H9 (cell line): ENCODE measurements at regions not wholly inside any gene's neighbourhood (a gene's known extent, or its start where the extent isn't known, plus 50 kb on each side); places are given as distances from the start of the nearest gene placed in this dataset.

Source experiments
- DNase-seq: peaks from one replicate; pipeline ENCODE4 v3.0.0-alpha.2; 2017
- H2AFZ ChIP-seq: one replicate; pipeline ENCODE4 v1.6.1; 2013; ENCODE audit warnings: mild to moderate bottlenecking, low read length, control low read depth, moderate library complexity
- H2AK5ac ChIP-seq: 2 replicates; pipeline ENCODE4 v1.6.1; 2013; ENCODE audit warnings: low read length, control low read depth, mixed read lengths; ENCODE audit not compliant: insufficient read length
- H2BK120ac ChIP-seq: one replicate; pipeline ENCODE4 v1.6.1; 2013; ENCODE audit warnings: low read depth, mild to moderate bottlenecking, low read length, control low read depth, inconsistent platforms; ENCODE audit not compliant: poor library complexity, severe bottlenecking
- H2BK12ac ChIP-seq: 2 replicates; pipeline ENCODE4 v1.6.1; 2013; ENCODE audit warnings: low read length, control low read depth, mixed read lengths, low read depth; ENCODE audit not compliant: insufficient read length
- H2BK15ac ChIP-seq: 2 replicates; pipeline ENCODE4 v1.6.1; 2013; ENCODE audit warnings: low read depth, low read length, control low read depth
- H2BK20ac ChIP-seq: one replicate; pipeline ENCODE4 v1.6.1; 2013; ENCODE audit warnings: low read depth, mild to moderate bottlenecking, low read length, control low read depth, inconsistent platforms; ENCODE audit not compliant: poor library complexity, severe bottlenecking
- H2BK5ac ChIP-seq: 2 replicates; pipeline ENCODE4 v1.6.1; 2013; ENCODE audit warnings: low read length, control low read depth, mixed read lengths; ENCODE audit not compliant: insufficient read length
- H3K14ac ChIP-seq: 2 replicates; pipeline ENCODE4 v1.6.1; 2013; ENCODE audit warnings: low read length, control low read depth; ENCODE audit not compliant: insufficient read depth
- H3K18ac ChIP-seq: 2 replicates; pipeline ENCODE4 v1.6.1; 2013; ENCODE audit warnings: low read depth, mild to moderate bottlenecking, mixed read lengths, low read length, control low read depth; ENCODE audit not compliant: insufficient read length
- H3K23ac ChIP-seq: 2 replicates; pipeline ENCODE4 v1.6.1; 2013; ENCODE audit warnings: low read length, control low read depth, mixed read lengths, low read depth; ENCODE audit not compliant: insufficient read length
- H3K23me2 ChIP-seq: 2 replicates; pipeline ENCODE4 v1.6.1; 2013; ENCODE audit warnings: low read depth, mild to moderate bottlenecking, mixed read lengths, low read length, control low read depth; ENCODE audit not compliant: insufficient read length, poor library complexity, severe bottlenecking
- H3K27ac ChIP-seq: 2 replicates; pipeline ENCODE4 v1.5.1; 2013; ENCODE audit warnings: low read length, control low read depth, mixed read lengths, low read depth; ENCODE audit not compliant: insufficient read length
- H3K27me3 ChIP-seq: 2 replicates; pipeline ENCODE4 v1.6.1; 2013; ENCODE audit warnings: low read length, control low read depth, inconsistent platforms; ENCODE audit not compliant: insufficient read depth
- H3K4ac ChIP-seq: 2 replicates; pipeline ENCODE4 v1.6.1; 2013; ENCODE audit warnings: low read depth, mild to moderate bottlenecking, control low read depth, inconsistent platforms, low read length, moderate library complexity
- H3K4me1 ChIP-seq: 2 replicates; pipeline ENCODE4 v1.6.1; 2013; ENCODE audit warnings: low read length, control low read depth, inconsistent platforms; ENCODE audit not compliant: insufficient read depth
- H3K4me2 ChIP-seq: 2 replicates; pipeline ENCODE4 v1.6.1; 2013; ENCODE audit warnings: low read length, control low read depth, mixed read lengths; ENCODE audit not compliant: insufficient read length, insufficient read depth
- H3K56ac ChIP-seq: 2 replicates; pipeline ENCODE4 v1.6.1; 2013; ENCODE audit warnings: low read depth, mild to moderate bottlenecking, mixed read lengths, low read length, control low read depth; ENCODE audit not compliant: insufficient read length
- H3K79me1 ChIP-seq: 2 replicates; pipeline ENCODE4 v1.6.1; 2013; ENCODE audit warnings: low read depth, mild to moderate bottlenecking, moderate library complexity, low read length, control low read depth, inconsistent platforms; ENCODE audit not compliant: insufficient read depth, poor library complexity, severe bottlenecking
- H3K79me2 ChIP-seq: 2 replicates; pipeline ENCODE4 v1.6.1; 2013; ENCODE audit warnings: low read length, control low read depth, inconsistent platforms; ENCODE audit not compliant: insufficient read depth
- H3K9ac ChIP-seq: 2 replicates; pipeline ENCODE4 v1.6.1; 2013; ENCODE audit warnings: low read length, control low read depth, mixed read lengths; ENCODE audit not compliant: insufficient read length; ENCODE audit errors: extremely low read depth
- H3K9me3 ChIP-seq: one replicate; pipeline ENCODE4 v1.6.1; 2013; ENCODE audit warnings: low read depth, low read length, inconsistent platforms; ENCODE audit not compliant: control insufficient read depth
- H3T11ph ChIP-seq: one replicate; pipeline ENCODE4 v1.6.1; 2013; ENCODE audit warnings: mild to moderate bottlenecking, low read length, control low read depth, inconsistent platforms
- H4K20me1 ChIP-seq: one replicate; pipeline ENCODE4 v1.6.1; 2013; ENCODE audit not compliant: control insufficient read depth, insufficient read length, insufficient read depth
- H4K5ac ChIP-seq: 2 replicates; pipeline ENCODE4 v1.6.1; 2013; ENCODE audit warnings: low read depth, mild to moderate bottlenecking, mixed read lengths, low read length, control low read depth; ENCODE audit not compliant: insufficient read length
- H4K8ac ChIP-seq: replicated peaks from 2 replicates; pipeline ENCODE4 v1.6.1; 2013; ENCODE audit warnings: low read length, control low read depth, mixed read lengths, low read depth; ENCODE audit not compliant: insufficient read length
- H4K91ac ChIP-seq: 2 replicates; pipeline ENCODE4 v1.6.1; 2013; ENCODE audit warnings: low read depth, mild to moderate bottlenecking, moderate library complexity, mixed read lengths, low read length, control low read depth; ENCODE audit not compliant: insufficient read length
- H3K27ac Mint-ChIP-seq, 3 experiments: 2 replicates in 2 of 3; 3 replicates in 1 of 3; pipeline ENCODE4 v1.8.0; 2020 to 2021; ENCODE audit warnings: mixed read lengths in 3 of 3, mild to moderate bottlenecking in 1 of 3, moderate library complexity in 1 of 3
- H3K27me3 Mint-ChIP-seq: 2 replicates; pipeline ENCODE4 v1.8.0; 2021; ENCODE audit warnings: low read depth, mild to moderate bottlenecking, moderate library complexity, mixed read lengths
- H3K36me3 Mint-ChIP-seq, 3 experiments: 2 replicates in 2 of 3; 3 replicates in 1 of 3; pipeline ENCODE4 v1.8.0; 2020 to 2021; ENCODE audit warnings: low read depth in 3 of 3, mixed read lengths in 3 of 3; ENCODE audit not compliant: insufficient read depth in 1 of 3
- H3K4me1 Mint-ChIP-seq, 2 experiments: 2 replicates each; pipeline ENCODE4 v1.8.0; 2020; ENCODE audit warnings: mixed read lengths in 2 of 2
- H3K4me3 Mint-ChIP-seq, 2 experiments: 2 replicates in 1 of 2; 3 replicates in 1 of 2; pipeline ENCODE4 v1.8.0; 2020 to 2021; ENCODE audit warnings: mild to moderate bottlenecking in 2 of 2, mixed read lengths in 2 of 2, moderate library complexity in 1 of 2
- H3K9me3 Mint-ChIP-seq, 2 experiments: 2 replicates in 1 of 2; 3 replicates in 1 of 2; pipeline ENCODE4 v1.8.0; 2020; ENCODE audit warnings: mild to moderate bottlenecking in 2 of 2, mixed read lengths in 2 of 2, moderate library complexity in 1 of 2
- WGBS: extraction: QIAGEN DNeasy Blood & Tissue Kit; methylation state at CpG from one replicate; pipeline ENCODE4 v1.1.7; 2013; ENCODE audit warnings: missing lambda C conversion rate, low lambda C conversion rate, mixed read lengths; ENCODE audit not compliant: insufficient read length; ENCODE audit errors: extremely low coverage; 5-methylcytosine and 5-hydroxymethylcytosine counted together
- TF ChIP-seq, protein P1 (sequence below): fragments of 200-600 bp; sonication (generic); conservative IDR thresholded peaks from 3 replicates; pipeline ENCODE4 v1.8.0; 2021; ENCODE audit warnings: antibody characterized with exemption, mild to moderate bottlenecking

DNA sequence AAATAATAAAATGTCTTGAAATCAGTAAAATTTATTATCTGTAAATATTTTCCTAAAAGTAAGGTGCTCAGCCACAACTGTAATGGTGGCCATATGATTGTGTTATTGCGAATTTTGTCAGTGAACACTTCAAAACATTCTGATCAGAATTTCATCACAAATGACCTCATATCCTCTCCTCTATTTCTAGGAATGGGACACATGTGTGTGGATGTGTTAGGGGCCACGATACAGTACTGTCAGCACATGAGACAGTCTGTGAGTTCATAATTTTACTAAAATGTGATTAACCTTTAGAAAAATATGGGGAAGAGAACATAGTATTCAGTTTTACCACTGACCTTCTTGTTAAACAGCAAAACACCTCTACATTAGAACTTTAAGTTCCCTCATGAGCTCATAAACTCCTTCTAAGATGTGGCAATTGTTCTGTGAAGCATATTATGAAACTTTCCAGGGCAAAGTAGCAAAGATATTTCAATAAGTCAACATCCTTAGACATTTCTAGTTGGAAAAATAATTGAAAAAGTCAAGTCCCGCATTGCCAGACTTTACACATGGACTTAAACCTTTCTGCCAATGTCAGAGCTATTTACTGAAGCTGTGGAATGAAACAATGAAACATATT lies 158.2 kb upstream of the ABI3BP start:
- no peak overlapping the region for H2BK12ac ChIP-seq
- H2BK120ac ChIP-seq, result no peak overlapping the region
- no peak overlapping the region for H3K18ac ChIP-seq
- no peaks in the 10 kb centered on the region for H3K4me1 ChIP-seq
- no peaks in the 10 kb centered on the region for H3K9me3 ChIP-seq
- no peak overlapping the region for H3K56ac ChIP-seq
- H3K23ac ChIP-seq, result no peak overlapping the region
- H4K91ac ChIP-seq, result no peak overlapping the region
- Mint-ChIP-seq H3K27ac (no peak overlapping the region), H3K4me3 (no peak overlapping the region), H3K9me3 (no peaks in the 10 kb centered on the region; a peak in 1 of 5 replicates), H3K27me3 (no peaks in the 10 kb centered on the region), H3K4me1 (peaks cover 6% of the 10 kb centered on the region in 2 experiments), H3K36me3 (no peaks in the 10 kb centered on the region)
- H3K4ac ChIP-seq, result no peak overlapping the region
- no peaks in the 10 kb centered on the region for H3K23me2 ChIP-seq
- no peak for DNase-seq
- H3K9ac ChIP-seq, result no peak overlapping the region
- H3K27ac ChIP-seq, result no peak overlapping the region
- no peaks in the 10 kb centered on the region for H3K27me3 ChIP-seq
- no peak overlapping the region for H2BK5ac ChIP-seq
- no peak overlapping the region for H3K14ac ChIP-seq
- no peak overlapping the region for H2AFZ ChIP-seq
- no CpG with 5 or more reads among the region's 3 CpGs for WGBS
- H2AK5ac ChIP-seq, result no peak overlapping the region
- no peak overlapping the region for H2BK15ac ChIP-seq
- TF ChIP-seq, protein P1, sequence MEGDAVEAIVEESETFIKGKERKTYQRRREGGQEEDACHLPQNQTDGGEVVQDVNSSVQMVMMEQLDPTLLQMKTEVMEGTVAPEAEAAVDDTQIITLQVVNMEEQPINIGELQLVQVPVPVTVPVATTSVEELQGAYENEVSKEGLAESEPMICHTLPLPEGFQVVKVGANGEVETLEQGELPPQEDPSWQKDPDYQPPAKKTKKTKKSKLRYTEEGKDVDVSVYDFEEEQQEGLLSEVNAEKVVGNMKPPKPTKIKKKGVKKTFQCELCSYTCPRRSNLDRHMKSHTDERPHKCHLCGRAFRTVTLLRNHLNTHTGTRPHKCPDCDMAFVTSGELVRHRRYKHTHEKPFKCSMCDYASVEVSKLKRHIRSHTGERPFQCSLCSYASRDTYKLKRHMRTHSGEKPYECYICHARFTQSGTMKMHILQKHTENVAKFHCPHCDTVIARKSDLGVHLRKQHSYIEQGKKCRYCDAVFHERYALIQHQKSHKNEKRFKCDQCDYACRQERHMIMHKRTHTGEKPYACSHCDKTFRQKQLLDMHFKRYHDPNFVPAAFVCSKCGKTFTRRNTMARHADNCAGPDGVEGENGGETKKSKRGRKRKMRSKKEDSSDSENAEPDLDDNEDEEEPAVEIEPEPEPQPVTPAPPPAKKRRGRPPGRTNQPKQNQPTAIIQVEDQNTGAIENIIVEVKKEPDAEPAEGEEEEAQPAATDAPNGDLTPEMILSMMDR, result no peak
- no peaks in the 10 kb centered on the region for H4K20me1 ChIP-seq
- H3K79me1 ChIP-seq, result no peaks in the 10 kb centered on the region
- no peak overlapping the region for H4K8ac ChIP-seq
- no peak overlapping the region for H3K4me2 ChIP-seq
- no peak overlapping the region for H3T11ph ChIP-seq
- no peaks in the 10 kb centered on the region for H3K79me2 ChIP-seq
- H2BK20ac ChIP-seq, result no peak overlapping the region
- H4K5ac ChIP-seq, result no peak overlapping the region
